Stimulated activated CD4-positive, alpha-beta T cell treated with anti-CD3 and anti-CD28 coated beads, Interleukin-4, amount 100 ng/mL, for 24 hours (primary cell): ENCODE measurements at regions not wholly inside any gene's neighbourhood (a gene's known extent, or its start where the extent isn't known, plus 50 kb on each side); places are given as distances from the start of the nearest gene placed in this dataset.

Experiments used
- DNase-seq: peaks from one replicate; pipeline ENCODE4 v3.0.0-alpha.2; 2020

GRCh38 chr7:32262315-32262714 lies 192.1 kb upstream of the PDE1C start:
- DNase-seq = no peak

- DNase-seq = no peak
Observed at GRCh38 chr7:32259931-32260596, 189.9 kb upstream of the PDE1C start.

- no peak for DNase-seq
Observed at GRCh38 chr7:32258265-32258664, 188.1 kb upstream of the PDE1C start.

- DNase-seq = no peak
Observed at GRCh38 chr7:32257621-32258020, 187.4 kb upstream of the PDE1C start.

GRCh38 chr7:32256811-32257210 lies 186.6 kb upstream of the PDE1C start:
- DNase-seq = no peak

- no peak for DNase-seq
Observed at GRCh38 chr7:32256376-32256775, 186.2 kb upstream of the PDE1C start.

- DNase-seq = no peak
Observed at GRCh38 chr7:32255036-32255435, 184.8 kb upstream of the PDE1C start.

GRCh38 chr7:32253299-32253698 lies 183.1 kb upstream of the PDE1C start:
- DNase-seq = no peak

- DNase-seq = no peak
Observed at GRCh38 chr7:32251659-32252058, 181.5 kb upstream of the PDE1C start.

- no peak for DNase-seq
Observed at GRCh38 chr7:32250471-32251260, 180.5 kb upstream of the PDE1C start.

- DNase-seq = no peak
Observed at GRCh38 chr7:32250003-32250402, 179.8 kb upstream of the PDE1C start.

- DNase-seq = no peak
Observed at GRCh38 chr7:32248522-32248921, 178.3 kb upstream of the PDE1C start.

GRCh38 chr7:32244806-32245345 lies 174.7 kb upstream of the PDE1C start:
- DNase-seq = no peak

- no peak for DNase-seq
Observed at GRCh38 chr7:32243687-32244290, 173.6 kb upstream of the PDE1C start.

GRCh38 chr7:32242436-32242835 lies 172.2 kb upstream of the PDE1C start:
- no peak for DNase-seq

- DNase-seq = no peak
Observed at GRCh38 chr7:32241636-32242035, 171.4 kb upstream of the PDE1C start.

GRCh38 chr7:32239764-32240163 lies 169.6 kb upstream of the PDE1C start:
- no peak for DNase-seq

GRCh38 chr7:32228601-32229000 lies 158.4 kb upstream of the PDE1C start:
- DNase-seq = no peak

- no peak for DNase-seq
Observed at GRCh38 chr7:32227746-32228145, 157.5 kb upstream of the PDE1C start.

- no peak for DNase-seq
Observed at GRCh38 chr7:32224276-32224675, 154.1 kb upstream of the PDE1C start.

GRCh38 chr7:32223721-32224120 lies 153.5 kb upstream of the PDE1C start:
- DNase-seq = no peak

GRCh38 chr7:32223071-32223650 lies 153.0 kb upstream of the PDE1C start:
- DNase-seq = no peak

GRCh38 chr7:32222251-32222900 lies 152.2 kb upstream of the PDE1C start:
- DNase-seq = no peak
